GM23338 (cell line): ENCODE measurements at regions not wholly inside any gene's neighbourhood (a gene's known extent, or its start where the extent isn't known, plus 50 kb on each side); places are given as distances from the start of the nearest gene placed in this dataset.
"Not testable (repeated sequence)": the region's sequence is repeated elsewhere in the genome, so short reads cannot be mapped to it uniquely, and the experiment has no call there.

Experiments used
- ATAC-seq: fragments of 200-7000 bp; cut with Tn5 transposase; 3 replicates; pipeline ENCODE4 v1.9.1; 2020
- DNase-seq: peaks from one replicate; pipeline ENCODE4 v3.0.0-alpha.2; 2015; ENCODE audit warnings: low spot score
- H2AFZ ChIP-seq: fragments of 200-600 bp; sonication (generic); 2 replicates; pipeline ENCODE4 v1.8.0; 2016; ENCODE audit warnings: antibody characterized with exemption, mild to moderate bottlenecking, moderate library complexity
- H3F3A ChIP-seq: fragments of 200-600 bp; sonication (generic); replicated peaks from 2 replicates; pipeline ENCODE4 v1.8.0; 2017; ENCODE audit warnings: antibody characterized with exemption, mixed run types, low read depth
- H3K27ac ChIP-seq: fragments of 200-600 bp; sonication (generic); 2 replicates; pipeline ENCODE4 v1.6.1; 2016; ENCODE audit warnings: low read depth
- H3K27me3 ChIP-seq: fragments of 200-600 bp; sonication (generic); 2 replicates; pipeline ENCODE4 v1.8.0; 2016; ENCODE audit warnings: mild to moderate bottlenecking, mixed run types, moderate library complexity; ENCODE audit not compliant: insufficient read depth
- H3K36me3 ChIP-seq: fragments of 200-600 bp; sonication (generic); 2 replicates; pipeline ENCODE4 v1.8.0; 2016; ENCODE audit warnings: mild to moderate bottlenecking; ENCODE audit not compliant: insufficient read depth
- H3K4me1 ChIP-seq: fragments of 200-600 bp; sonication (generic); 2 replicates; pipeline ENCODE4 v1.8.0; 2016; ENCODE audit warnings: mild to moderate bottlenecking, moderate library complexity; ENCODE audit not compliant: insufficient read depth
- H3K4me2 ChIP-seq: fragments of 200-600 bp; sonication (generic); 2 replicates; pipeline ENCODE4 v1.7.1; 2017; ENCODE audit warnings: mixed run types
- H3K4me3 ChIP-seq: fragments of 200-600 bp; sonication (generic); 2 replicates; pipeline ENCODE4 v1.6.1; 2016; ENCODE audit warnings: mixed run types
- H3K79me2 ChIP-seq: fragments of 200-600 bp; sonication (generic); replicated peaks from 2 replicates; pipeline ENCODE4 v1.8.0; 2017; ENCODE audit warnings: mild to moderate bottlenecking; ENCODE audit not compliant: insufficient read depth
- H3K9me2 ChIP-seq: fragments of 200-600 bp; sonication (generic); 2 replicates; pipeline ENCODE4 v1.8.0; 2017; ENCODE audit not compliant: insufficient read depth
- H4K20me1 ChIP-seq: fragments of 200-600 bp; sonication (generic); replicated peaks from 2 replicates; pipeline ENCODE4 v1.8.0; 2017; ENCODE audit warnings: mild to moderate bottlenecking; ENCODE audit not compliant: insufficient read depth
- H3K27ac Mint-ChIP-seq: 2 replicates; pipeline ENCODE4 v1.8.0; 2020; ENCODE audit warnings: inconsistent platforms, mild to moderate bottlenecking, moderate library complexity, mixed read lengths
- H3K27me3 Mint-ChIP-seq: 3 replicates; pipeline ENCODE4 v1.8.0; 2022; ENCODE audit warnings: low read depth, mild to moderate bottlenecking, moderate library complexity, mixed read lengths, inconsistent platforms; ENCODE audit not compliant: insufficient read depth, poor library complexity
- H3K36me3 Mint-ChIP-seq: 3 replicates; pipeline ENCODE4 v1.8.0; 2021; ENCODE audit warnings: low read depth, mild to moderate bottlenecking, inconsistent platforms, moderate library complexity, mixed read lengths
- H3K4me1 Mint-ChIP-seq: 3 replicates; pipeline ENCODE4 v1.8.0; 2020; ENCODE audit warnings: mild to moderate bottlenecking, inconsistent platforms, mixed read lengths
- H3K4me3 Mint-ChIP-seq: 3 replicates; pipeline ENCODE4 v1.8.0; 2021; ENCODE audit warnings: moderate library complexity, mild to moderate bottlenecking, inconsistent platforms, mixed read lengths
- H3K9me3 Mint-ChIP-seq: 3 replicates; pipeline ENCODE4 v1.8.0; 2020; ENCODE audit warnings: moderate library complexity, mild to moderate bottlenecking, inconsistent platforms, mixed read lengths
- EZH2 ChIP-seq: fragments of 200-600 bp; sonication (generic); IDR thresholded peaks from one replicate; pipeline ENCODE4 v1.8.0; 2017; ENCODE audit warnings: antibody characterized with exemption, mild to moderate bottlenecking, low read depth; ENCODE audit not compliant: unreplicated experiment
- EZH2phosphoT487 ChIP-seq: fragments of 200-600 bp; sonication (generic); IDR thresholded peaks from one replicate; pipeline ENCODE4 v1.8.1; 2018; ENCODE audit warnings: antibody characterized with exemption; ENCODE audit not compliant: unreplicated experiment
- JUNB ChIP-seq: IDR thresholded peaks from one replicate; pipeline ENCODE4 v1.6.1; 2016; ENCODE audit warnings: antibody characterized with exemption; ENCODE audit not compliant: unreplicated experiment
- NANOG ChIP-seq: IDR thresholded peaks from 2 replicates; pipeline ENCODE4 v1.6.1; 2016; ENCODE audit warnings: antibody characterized with exemption, borderline replicate concordance
- STAT1 ChIP-seq: IDR thresholded peaks from one replicate; pipeline ENCODE4 v1.6.1; 2016; ENCODE audit warnings: antibody characterized with exemption; ENCODE audit not compliant: unreplicated experiment
- ZNF114 ChIP-seq: fragments of 250-450 bp; sonication (Bioruptor Pico); IDR thresholded peaks from 2 replicates; pipeline ENCODE4 v1.5.0; 2020; ENCODE audit warnings: mild to moderate bottlenecking, moderate library complexity
- ZNF331 ChIP-seq: fragments of 250-450 bp; sonication (Bioruptor Pico); IDR thresholded peaks from 2 replicates; pipeline ENCODE4 v1.5.0; 2020; ENCODE audit warnings: low read depth, mild to moderate bottlenecking, moderate library complexity
- TF ChIP-seq, protein P1 (sequence below): IDR thresholded peaks from one replicate; pipeline ENCODE4 v1.6.1; 2018; ENCODE audit warnings: antibody characterized with exemption; ENCODE audit not compliant: unreplicated experiment
- TF ChIP-seq, protein P2 (sequence below), 2 experiments: fragments of 200-600 bp in 1 of 2; sonication (generic) in 1 of 2; conservative IDR thresholded peaks; 2 replicates each; pipeline versions ENCODE4 v1.5.1 to v1.6.1; 2016 to 2017; ENCODE audit warnings: antibody characterized with exemption in 2 of 2, low read depth in 2 of 2, mild to moderate bottlenecking in 2 of 2, moderate library complexity in 1 of 2
- TF ChIP-seq, protein P3 (sequence below): IDR thresholded peaks from 2 replicates; pipeline ENCODE4 v1.6.1; 2016; ENCODE audit warnings: antibody characterized with exemption

DNA sequence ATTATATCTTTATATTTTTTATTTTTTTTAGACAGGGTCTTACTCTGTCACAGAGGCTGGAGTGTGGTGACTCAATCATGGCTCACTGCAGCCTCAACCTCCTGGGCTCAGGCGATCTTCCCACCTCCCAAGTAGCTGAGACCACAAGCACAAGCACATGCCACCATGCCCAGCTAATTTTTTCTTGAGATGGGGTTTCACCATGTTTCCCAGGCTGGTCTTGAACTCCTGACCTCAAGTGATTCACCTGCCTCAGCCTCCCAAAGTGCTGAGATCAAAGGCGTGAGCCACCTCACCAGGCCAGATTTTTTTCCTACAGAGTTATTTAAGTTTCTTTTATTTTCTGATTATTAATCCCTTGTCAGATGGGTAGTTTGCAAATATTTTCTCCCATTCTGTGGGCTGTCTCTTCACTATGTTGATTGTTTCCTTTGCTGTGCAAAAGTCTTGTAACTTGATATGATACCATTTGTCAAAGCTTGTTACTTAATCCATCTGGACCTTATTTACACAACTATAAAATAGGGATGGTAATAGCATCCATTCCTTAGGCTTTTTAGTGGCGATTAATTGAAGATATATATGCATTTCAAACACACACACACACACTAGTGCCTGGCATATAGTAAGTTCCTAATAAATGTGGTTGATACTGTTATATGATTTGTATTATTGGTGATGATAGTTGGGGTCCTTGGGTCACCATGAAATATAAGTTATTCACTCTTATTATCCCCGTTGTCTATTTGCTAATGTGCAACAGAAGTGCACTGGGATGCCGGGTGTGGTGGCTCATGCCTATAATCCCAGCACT lies 187.1 kb downstream of the BCAS1 start (continued):
- TF ChIP-seq, protein P1, sequence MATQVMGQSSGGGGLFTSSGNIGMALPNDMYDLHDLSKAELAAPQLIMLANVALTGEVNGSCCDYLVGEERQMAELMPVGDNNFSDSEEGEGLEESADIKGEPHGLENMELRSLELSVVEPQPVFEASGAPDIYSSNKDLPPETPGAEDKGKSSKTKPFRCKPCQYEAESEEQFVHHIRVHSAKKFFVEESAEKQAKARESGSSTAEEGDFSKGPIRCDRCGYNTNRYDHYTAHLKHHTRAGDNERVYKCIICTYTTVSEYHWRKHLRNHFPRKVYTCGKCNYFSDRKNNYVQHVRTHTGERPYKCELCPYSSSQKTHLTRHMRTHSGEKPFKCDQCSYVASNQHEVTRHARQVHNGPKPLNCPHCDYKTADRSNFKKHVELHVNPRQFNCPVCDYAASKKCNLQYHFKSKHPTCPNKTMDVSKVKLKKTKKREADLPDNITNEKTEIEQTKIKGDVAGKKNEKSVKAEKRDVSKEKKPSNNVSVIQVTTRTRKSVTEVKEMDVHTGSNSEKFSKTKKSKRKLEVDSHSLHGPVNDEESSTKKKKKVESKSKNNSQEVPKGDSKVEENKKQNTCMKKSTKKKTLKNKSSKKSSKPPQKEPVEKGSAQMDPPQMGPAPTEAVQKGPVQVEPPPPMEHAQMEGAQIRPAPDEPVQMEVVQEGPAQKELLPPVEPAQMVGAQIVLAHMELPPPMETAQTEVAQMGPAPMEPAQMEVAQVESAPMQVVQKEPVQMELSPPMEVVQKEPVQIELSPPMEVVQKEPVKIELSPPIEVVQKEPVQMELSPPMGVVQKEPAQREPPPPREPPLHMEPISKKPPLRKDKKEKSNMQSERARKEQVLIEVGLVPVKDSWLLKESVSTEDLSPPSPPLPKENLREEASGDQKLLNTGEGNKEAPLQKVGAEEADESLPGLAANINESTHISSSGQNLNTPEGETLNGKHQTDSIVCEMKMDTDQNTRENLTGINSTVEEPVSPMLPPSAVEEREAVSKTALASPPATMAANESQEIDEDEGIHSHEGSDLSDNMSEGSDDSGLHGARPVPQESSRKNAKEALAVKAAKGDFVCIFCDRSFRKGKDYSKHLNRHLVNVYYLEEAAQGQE = no peak
- no peak for TF ChIP-seq JUNB
- no peak for TF ChIP-seq NANOG
- TF ChIP-seq ZNF331 (CRISPR knock-in tag) = no peak
- TF ChIP-seq EZH2phosphoT487 = no peak

DNA sequence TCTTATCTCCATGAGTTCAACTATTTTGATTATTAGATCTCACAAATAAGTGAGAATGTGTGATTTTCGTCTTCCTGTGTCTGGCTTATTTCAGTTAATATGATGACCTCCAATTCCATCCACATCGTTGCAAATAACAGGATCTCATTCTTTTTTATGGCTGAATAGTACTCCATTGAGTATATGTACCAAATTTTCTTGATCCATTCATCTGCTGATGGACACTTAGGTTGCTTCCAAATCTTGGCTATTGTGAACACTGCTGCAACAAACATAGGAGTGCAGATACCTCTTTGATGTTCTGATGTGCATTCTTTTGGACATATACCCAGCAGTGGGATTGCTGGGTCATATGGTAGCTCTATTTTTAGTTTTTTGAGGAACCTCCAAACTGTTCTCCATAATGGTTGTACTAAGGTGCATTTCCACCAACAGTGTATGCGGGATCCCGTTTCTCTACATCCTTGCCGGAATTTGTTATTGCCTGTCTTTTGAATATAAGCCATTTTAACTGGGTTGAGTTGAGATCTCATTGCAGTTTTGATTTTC lies 187.9 kb downstream of the BCAS1 start:
- Histone ChIP-seq H3F3A (peaks cover 17% of the 10 kb centered on the region; the same call in 1 of the 2 replicates), H3K4me1 (peaks cover 51% of the 10 kb centered on the region)
- H3K27me3 ChIP-seq, H3K36me3 Mint-ChIP-seq, H3K36me3 ChIP-seq, DNase-seq, H3K27ac ChIP-seq, H3K4me2 ChIP-seq, H3K27ac Mint-ChIP-seq, H3K9me3 Mint-ChIP-seq, ATAC-seq, H3K9me2 ChIP-seq, H4K20me1 ChIP-seq, H3K79me2 ChIP-seq, H2AFZ ChIP-seq, H3K4me3 Mint-ChIP-seq, H3K27me3 Mint-ChIP-seq, H3K4me3 ChIP-seq: not testable (repeated sequence)
- H3K4me1 Mint-ChIP-seq = peaks cover 31% of the 10 kb centered on the region

DNA sequence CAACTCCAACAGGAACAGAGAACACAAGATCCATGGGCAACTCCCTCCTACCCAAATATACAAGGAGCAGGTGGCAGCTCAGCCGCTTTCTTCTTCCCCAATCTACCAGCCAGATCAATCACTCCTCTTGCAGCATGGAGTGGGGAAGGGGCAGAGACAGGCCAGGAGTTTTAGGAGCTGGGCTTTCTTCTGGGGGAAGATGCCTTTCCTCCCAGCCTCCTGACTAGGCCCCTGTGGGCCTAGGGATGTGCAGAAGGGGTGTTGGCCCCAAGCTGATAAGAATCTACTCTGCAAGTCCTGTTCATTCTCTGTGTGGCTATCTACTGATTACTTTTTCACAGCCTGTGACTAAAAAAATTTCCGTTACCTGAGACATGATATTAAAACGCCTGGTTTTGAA lies 189.0 kb downstream of the BCAS1 start:
- no peak overlapping the region for H3K4me3 ChIP-seq
- ATAC-seq (no peak), DNase-seq (no peak)
- Mint-ChIP-seq H3K4me1 (peaks cover 36% of the 10 kb centered on the region), H3K9me3 (no peaks in the 10 kb centered on the region), H3K4me3 (no peak overlapping the region), H3K27ac (no peak overlapping the region), H3K27me3 (peaks cover 6% of the 10 kb centered on the region), H3K36me3 (no peaks in the 10 kb centered on the region)
- no peaks in the 10 kb centered on the region for H3K27me3 ChIP-seq
- no peaks in the 10 kb centered on the region for H3K36me3 ChIP-seq
- H4K20me1 ChIP-seq = no peaks in the 10 kb centered on the region
- H3K4me1 ChIP-seq = peaks cover 50% of the 10 kb centered on the region
- no peak overlapping the region for H3K4me2 ChIP-seq
- H2AFZ ChIP-seq = peak overlapping the region; percentile 66; the same call in 1 of the 2 replicates
- H3K27ac ChIP-seq = no peak overlapping the region
- no peaks in the 10 kb centered on the region for H3K9me2 ChIP-seq
- H3F3A ChIP-seq = peaks cover 12% of the 10 kb centered on the region; the same call in 1 of the 2 replicates
- no peaks in the 10 kb centered on the region for H3K79me2 ChIP-seq
- no peak for TF ChIP-seq JUNB
- no peak for TF ChIP-seq STAT1
- no peak for TF ChIP-seq NANOG
- TF ChIP-seq, protein P2, sequence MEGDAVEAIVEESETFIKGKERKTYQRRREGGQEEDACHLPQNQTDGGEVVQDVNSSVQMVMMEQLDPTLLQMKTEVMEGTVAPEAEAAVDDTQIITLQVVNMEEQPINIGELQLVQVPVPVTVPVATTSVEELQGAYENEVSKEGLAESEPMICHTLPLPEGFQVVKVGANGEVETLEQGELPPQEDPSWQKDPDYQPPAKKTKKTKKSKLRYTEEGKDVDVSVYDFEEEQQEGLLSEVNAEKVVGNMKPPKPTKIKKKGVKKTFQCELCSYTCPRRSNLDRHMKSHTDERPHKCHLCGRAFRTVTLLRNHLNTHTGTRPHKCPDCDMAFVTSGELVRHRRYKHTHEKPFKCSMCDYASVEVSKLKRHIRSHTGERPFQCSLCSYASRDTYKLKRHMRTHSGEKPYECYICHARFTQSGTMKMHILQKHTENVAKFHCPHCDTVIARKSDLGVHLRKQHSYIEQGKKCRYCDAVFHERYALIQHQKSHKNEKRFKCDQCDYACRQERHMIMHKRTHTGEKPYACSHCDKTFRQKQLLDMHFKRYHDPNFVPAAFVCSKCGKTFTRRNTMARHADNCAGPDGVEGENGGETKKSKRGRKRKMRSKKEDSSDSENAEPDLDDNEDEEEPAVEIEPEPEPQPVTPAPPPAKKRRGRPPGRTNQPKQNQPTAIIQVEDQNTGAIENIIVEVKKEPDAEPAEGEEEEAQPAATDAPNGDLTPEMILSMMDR (conservative IDR thresholded peaks at IDR 0.05; ENCODE audit: low read depth in 2 of 2) = no peak
- TF ChIP-seq ZNF114 (CRISPR knock-in tag) = no peak
- TF ChIP-seq, protein P3, sequence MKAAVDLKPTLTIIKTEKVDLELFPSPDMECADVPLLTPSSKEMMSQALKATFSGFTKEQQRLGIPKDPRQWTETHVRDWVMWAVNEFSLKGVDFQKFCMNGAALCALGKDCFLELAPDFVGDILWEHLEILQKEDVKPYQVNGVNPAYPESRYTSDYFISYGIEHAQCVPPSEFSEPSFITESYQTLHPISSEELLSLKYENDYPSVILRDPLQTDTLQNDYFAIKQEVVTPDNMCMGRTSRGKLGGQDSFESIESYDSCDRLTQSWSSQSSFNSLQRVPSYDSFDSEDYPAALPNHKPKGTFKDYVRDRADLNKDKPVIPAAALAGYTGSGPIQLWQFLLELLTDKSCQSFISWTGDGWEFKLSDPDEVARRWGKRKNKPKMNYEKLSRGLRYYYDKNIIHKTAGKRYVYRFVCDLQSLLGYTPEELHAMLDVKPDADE = no peak
- no peak for TF ChIP-seq ZNF331 (CRISPR knock-in tag)
- TF ChIP-seq EZH2phosphoT487 = no peak
- TF ChIP-seq, protein P1 = no peak
- no peak for TF ChIP-seq EZH2
